NCI-H2081 treated with DMSO at 0.1 percent for 48 hours (cell line): ENCODE measurements at regions not wholly inside any gene's neighbourhood (a gene's known extent, or its start where the extent isn't known, plus 50 kb on each side); places are given as distances from the start of the nearest gene placed in this dataset.
"Not testable (repeated sequence)": the region's sequence is repeated elsewhere in the genome, so short reads cannot be mapped to it uniquely, and the experiment has no call there.

Source experiments
- DNase-seq: peaks from one replicate; lab custom pipeline; 2025; lab: John Stamatoyannopoulos, UW

GRCh38 chr1:81542196-81542595 lies 258.5 kb upstream of the ADGRL2 start:
- no peak for DNase-seq

- no peak for DNase-seq
Measured at GRCh38 chr1:81540216-81540615, 260.5 kb upstream of the ADGRL2 start.

- no peak for DNase-seq
Measured at GRCh38 chr1:81529014-81529413, 271.7 kb upstream of the ADGRL2 start.

GRCh38 chr1:81525085-81525484 lies 275.6 kb upstream of the ADGRL2 start:
- DNase-seq = no peak

DNA sequence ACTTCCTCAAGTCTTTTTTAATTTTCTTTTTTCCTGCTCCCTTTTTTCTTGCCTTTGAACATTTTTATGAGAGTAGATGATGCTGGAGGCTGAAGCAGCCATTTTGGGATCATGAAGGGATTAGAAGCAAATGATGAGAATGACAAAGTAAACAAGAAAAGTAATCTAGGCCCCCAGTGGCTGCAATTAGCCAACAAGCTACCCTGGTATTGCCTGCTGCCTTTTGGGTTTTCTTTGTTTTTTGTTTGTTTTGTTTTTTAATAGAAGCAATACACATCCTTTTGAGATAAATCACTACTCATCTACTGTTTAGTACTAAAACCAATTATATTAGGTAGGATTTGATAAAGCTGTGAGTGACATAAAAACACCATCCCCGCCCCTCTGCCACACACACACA lies 280.7 kb upstream of the ADGRL2 start:
- DNase-seq = no peak

GRCh38 chr1:81517987-81518386 lies 282.7 kb upstream of the ADGRL2 start:
- no peak for DNase-seq

- DNase-seq = no peak
Measured at GRCh38 chr1:81513796-81514354, 286.9 kb upstream of the ADGRL2 start.

- DNase-seq = no peak
Measured at GRCh38 chr1:81512252-81513003, 288.3 kb upstream of the ADGRL2 start.

GRCh38 chr1:81511281-81511680 lies 289.5 kb upstream of the ADGRL2 start:
- DNase-seq = no peak

- DNase-seq = no peak
Measured at GRCh38 chr1:81510701-81511100, 290.0 kb upstream of the ADGRL2 start.

- no peak for DNase-seq
Measured at GRCh38 chr1:81509594-81509993, 291.1 kb upstream of the ADGRL2 start.

GRCh38 chr1:81506699-81507098 lies 294.0 kb upstream of the ADGRL2 start:
- DNase-seq = no peak

DNA sequence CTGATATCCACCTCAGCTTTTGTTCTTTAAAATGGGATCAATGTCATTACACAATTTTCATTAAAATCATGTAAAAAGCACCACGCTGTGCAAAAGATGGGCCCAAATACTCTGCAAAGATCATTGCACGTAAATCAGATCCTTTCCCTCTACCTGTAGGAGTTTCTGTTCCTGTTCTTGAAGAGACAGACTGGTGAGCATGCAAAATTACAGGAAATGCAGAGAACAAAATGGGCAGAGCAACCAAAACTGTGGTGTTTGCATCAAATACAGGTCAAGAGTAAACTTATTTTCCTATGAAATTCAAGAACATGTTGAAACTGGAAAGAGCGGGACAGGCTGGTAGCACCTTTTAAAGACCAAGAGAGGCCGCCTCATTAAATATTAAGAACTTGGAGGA lies 294.9 kb upstream of the ADGRL2 start:
- DNase-seq = no peak

GRCh38 chr1:81504820-81505219 lies 295.9 kb upstream of the ADGRL2 start:
- not testable (repeated sequence) for DNase-seq

- not testable (repeated sequence) for DNase-seq
Measured at GRCh38 chr1:81502705-81503104, 298.0 kb upstream of the ADGRL2 start.

DNA sequence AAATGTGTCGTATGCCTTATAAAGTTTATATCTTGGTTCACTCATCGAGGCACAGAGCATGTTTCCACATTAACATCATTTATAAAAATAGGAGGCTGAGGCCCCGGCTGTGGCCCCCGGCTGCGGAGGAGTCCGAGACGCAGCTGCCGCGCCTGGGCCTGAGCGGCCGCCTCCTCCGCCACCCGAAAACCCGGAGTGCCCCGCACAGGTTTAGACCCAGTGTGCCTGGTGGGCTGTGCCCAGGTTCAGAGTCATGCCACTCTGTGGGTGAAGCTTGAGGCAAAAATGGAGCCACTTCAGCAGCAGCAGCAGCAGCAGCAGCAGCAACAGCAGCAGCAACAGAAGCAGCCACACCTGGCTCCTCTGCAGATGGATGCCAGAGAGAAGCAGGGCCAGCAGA lies 299.2 kb upstream of the ADGRL2 start:
- not testable (repeated sequence) for DNase-seq

GRCh38 chr1:81499487-81499886 lies 301.2 kb upstream of the ADGRL2 start:
- no peak for DNase-seq

GRCh38 chr1:81498471-81499462 lies 302.0 kb upstream of the ADGRL2 start:
- DNase-seq = peak; percentile 76

- DNase-seq = no peak
Measured at GRCh38 chr1:81496349-81496748, 304.4 kb upstream of the ADGRL2 start.

- no peak for DNase-seq
Measured at GRCh38 chr1:81493102-81493869, 307.4 kb upstream of the ADGRL2 start.

GRCh38 chr1:81492628-81493027 lies 308.1 kb upstream of the ADGRL2 start:
- DNase-seq = no peak

- no peak for DNase-seq
Measured at GRCh38 chr1:81490614-81491013, 310.1 kb upstream of the ADGRL2 start.
